OCI-LY1 (cell line): ENCODE measurements at regions not wholly inside any gene's neighbourhood (a gene's known extent, or its start where the extent isn't known, plus 50 kb on each side); places are given as distances from the start of the nearest gene placed in this dataset.
"Not testable (repeated sequence)": the region's sequence is repeated elsewhere in the genome, so short reads cannot be mapped to it uniquely, and the experiment has no call there.

Experiments
- H2AFZ ChIP-seq: fragments of 200-600 bp; sonication (generic), shearing (Covaris generic); 2 replicates; pipeline ENCODE4 v1.6.0; 2014; ENCODE audit warnings: antibody characterized with exemption, mild to moderate bottlenecking, low read length
- H3F3A ChIP-seq: fragments of 200-600 bp; sonication (generic), shearing (Covaris generic); 2 replicates; pipeline ENCODE4 v1.6.0; 2014; ENCODE audit warnings: mild to moderate bottlenecking, antibody characterized with exemption, low read length, moderate library complexity; ENCODE audit not compliant: insufficient read depth
- H3K27ac ChIP-seq: fragments of 200-600 bp; sonication (generic); 2 replicates; pipeline ENCODE4 v1.5.1; 2014; ENCODE audit warnings: low read length, mixed run types, mild to moderate bottlenecking, low read depth; ENCODE audit not compliant: poor library complexity, severe bottlenecking
- H3K27me3 ChIP-seq: fragments of 200-600 bp; sonication (generic); 2 replicates; pipeline ENCODE4 v1.6.0; 2014; ENCODE audit warnings: antibody characterized with exemption, mild to moderate bottlenecking, low read length, moderate library complexity; ENCODE audit not compliant: insufficient read depth
- H3K36me3 ChIP-seq: fragments of 200-600 bp; sonication (generic); 2 replicates; pipeline ENCODE4 v1.6.1; 2014; ENCODE audit warnings: mild to moderate bottlenecking, antibody characterized with exemption, low read length, moderate library complexity, mixed read lengths; ENCODE audit not compliant: insufficient read depth
- H3K4me1 ChIP-seq: fragments of 200-600 bp; sonication (generic); 2 replicates; pipeline ENCODE4 v1.5.1; 2014; ENCODE audit warnings: mild to moderate bottlenecking, low read length, moderate library complexity; ENCODE audit not compliant: insufficient read depth, severe bottlenecking
- H3K4me2 ChIP-seq: fragments of 200-600 bp; sonication (generic), shearing (Covaris generic); 2 replicates; pipeline ENCODE4 v1.6.1; 2014; ENCODE audit warnings: low read length
- H3K4me3 ChIP-seq: fragments of 200-600 bp; sonication (generic); 2 replicates; pipeline ENCODE4 v1.5.1; 2014; ENCODE audit warnings: low read length, low read depth, mild to moderate bottlenecking, mixed read lengths; ENCODE audit not compliant: poor library complexity, severe bottlenecking
- H3K79me2 ChIP-seq: fragments of 200-600 bp; shearing (Covaris generic); 2 replicates; pipeline ENCODE4 v1.6.1; 2016; ENCODE audit warnings: mixed run types, low read length, mixed read lengths; ENCODE audit not compliant: insufficient read depth
- H3K9ac ChIP-seq: fragments of 200-600 bp; sonication (generic), shearing (Covaris generic); 2 replicates; pipeline ENCODE4 v1.6.1; 2014; ENCODE audit warnings: mild to moderate bottlenecking, low read length, mixed read lengths
- H3K9me2 ChIP-seq: fragments of 200-600 bp; sonication (generic), shearing (Covaris generic); 2 replicates; pipeline ENCODE4 v1.6.1; 2014; ENCODE audit warnings: low read depth, mild to moderate bottlenecking, low read length, mixed read lengths
- H3K9me3 ChIP-seq: fragments of 200-600 bp; shearing (Covaris generic); 2 replicates; pipeline ENCODE4 v1.6.1; 2014; ENCODE audit warnings: low read length, mixed read lengths
- H4K20me1 ChIP-seq: fragments of 200-600 bp; sonication (generic), shearing (Covaris generic); 2 replicates; pipeline ENCODE4 v1.6.0; 2016; ENCODE audit warnings: mild to moderate bottlenecking, low read length; ENCODE audit not compliant: insufficient read depth
- EZH2 ChIP-seq: fragments of 200-600 bp; sonication (generic), shearing (Covaris generic); IDR thresholded peaks from 2 replicates; pipeline ENCODE4 v1.8.0; 2017; ENCODE audit warnings: borderline replicate concordance, mixed run types, mild to moderate bottlenecking, antibody characterized with exemption, low read length, moderate library complexity, mixed read lengths
- TF ChIP-seq, protein P1 (sequence below): fragments of 200-600 bp; sonication (generic), shearing (Covaris generic); IDR thresholded peaks from 2 replicates; pipeline ENCODE4 v1.5.1; 2017; ENCODE audit warnings: mild to moderate bottlenecking, antibody characterized with exemption, low read length, moderate library complexity, mixed read lengths

- Histone ChIP-seq H3K4me2 (no peak overlapping the region), H3K9ac (no peak overlapping the region), H3K9me2 (no peaks in the 10 kb centered on the region), H3K4me3 (no peak overlapping the region), H3K9me3 (no peaks in the 10 kb centered on the region), H3F3A (no peaks in the 10 kb centered on the region), H3K27me3 (no peaks in the 10 kb centered on the region), H3K36me3 (no peaks in the 10 kb centered on the region), H3K27ac (no peak overlapping the region), H3K79me2 (no peaks in the 10 kb centered on the region), H2AFZ (no peak overlapping the region), H4K20me1 (no peaks in the 10 kb centered on the region), H3K4me1 (no peaks in the 10 kb centered on the region)
- no peak for TF ChIP-seq EZH2
- TF ChIP-seq, protein P1, sequence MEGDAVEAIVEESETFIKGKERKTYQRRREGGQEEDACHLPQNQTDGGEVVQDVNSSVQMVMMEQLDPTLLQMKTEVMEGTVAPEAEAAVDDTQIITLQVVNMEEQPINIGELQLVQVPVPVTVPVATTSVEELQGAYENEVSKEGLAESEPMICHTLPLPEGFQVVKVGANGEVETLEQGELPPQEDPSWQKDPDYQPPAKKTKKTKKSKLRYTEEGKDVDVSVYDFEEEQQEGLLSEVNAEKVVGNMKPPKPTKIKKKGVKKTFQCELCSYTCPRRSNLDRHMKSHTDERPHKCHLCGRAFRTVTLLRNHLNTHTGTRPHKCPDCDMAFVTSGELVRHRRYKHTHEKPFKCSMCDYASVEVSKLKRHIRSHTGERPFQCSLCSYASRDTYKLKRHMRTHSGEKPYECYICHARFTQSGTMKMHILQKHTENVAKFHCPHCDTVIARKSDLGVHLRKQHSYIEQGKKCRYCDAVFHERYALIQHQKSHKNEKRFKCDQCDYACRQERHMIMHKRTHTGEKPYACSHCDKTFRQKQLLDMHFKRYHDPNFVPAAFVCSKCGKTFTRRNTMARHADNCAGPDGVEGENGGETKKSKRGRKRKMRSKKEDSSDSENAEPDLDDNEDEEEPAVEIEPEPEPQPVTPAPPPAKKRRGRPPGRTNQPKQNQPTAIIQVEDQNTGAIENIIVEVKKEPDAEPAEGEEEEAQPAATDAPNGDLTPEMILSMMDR: no peak
Observed at GRCh38 chr4:92246384-92246783, 57.4 kb upstream of the GRID2 start.

GRCh38 chr4:92249541-92249940 lies 54.2 kb upstream of the GRID2 start:
- TF ChIP-seq, protein P1: no peak
- TF ChIP-seq EZH2: no peak
- Histone ChIP-seq H3K79me2 (no peaks in the 10 kb centered on the region), H3F3A (no peaks in the 10 kb centered on the region), H3K9me3 (no peaks in the 10 kb centered on the region), H4K20me1 (no peaks in the 10 kb centered on the region), H3K27ac (no peak overlapping the region), H3K4me1 (no peaks in the 10 kb centered on the region), H2AFZ (no peak overlapping the region), H3K9me2 (no peaks in the 10 kb centered on the region), H3K36me3 (no peaks in the 10 kb centered on the region), H3K27me3 (no peaks in the 10 kb centered on the region), H3K4me2 (no peak overlapping the region), H3K9ac (no peak overlapping the region), H3K4me3 (no peak overlapping the region)

DNA sequence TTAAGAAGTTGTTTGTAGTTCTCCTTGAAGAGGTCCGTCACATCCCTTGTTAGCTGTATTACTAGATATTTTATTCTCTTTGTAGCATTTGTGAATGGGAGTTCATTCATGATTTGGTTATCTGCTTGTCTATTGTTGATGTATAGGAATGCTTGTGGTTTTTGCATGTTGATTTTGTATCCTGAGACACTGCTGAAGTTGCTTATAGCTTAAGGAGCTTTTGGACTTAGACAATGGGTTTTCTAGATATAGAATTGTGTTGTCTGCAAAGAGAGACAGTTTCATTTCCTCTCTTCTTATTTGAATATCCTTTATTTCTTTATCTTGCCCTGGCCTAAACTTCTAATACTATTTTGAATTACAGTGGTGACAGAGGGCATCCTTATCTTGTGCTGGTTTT lies 52.1 kb upstream of the GRID2 start:
- TF ChIP-seq, protein P1: no peak
- TF ChIP-seq EZH2: no peak

GRCh38 chr4:92252358-92252757 lies 51.4 kb upstream of the GRID2 start:
- not testable (repeated sequence) for H3F3A ChIP-seq, H3K79me2 ChIP-seq, H2AFZ ChIP-seq, H3K9ac ChIP-seq, H3K27ac ChIP-seq, H3K9me2 ChIP-seq, H3K4me1 ChIP-seq, H3K9me3 ChIP-seq, H3K27me3 ChIP-seq, H3K4me2 ChIP-seq, H3K4me3 ChIP-seq, H3K36me3 ChIP-seq, H4K20me1 ChIP-seq

More for the DNA sequence above, 52.1 kb upstream of the GRID2 start:
- H3K27ac ChIP-seq: no peak overlapping the region
- no peaks in the 10 kb centered on the region for H3K79me2 ChIP-seq
- H2AFZ ChIP-seq: no peak overlapping the region
- H3K9me3 ChIP-seq: no peaks in the 10 kb centered on the region
- no peak overlapping the region for H3K4me2 ChIP-seq
- H3K36me3 ChIP-seq: no peaks in the 10 kb centered on the region
- H3K4me1 ChIP-seq: no peaks in the 10 kb centered on the region
- H3K4me3 ChIP-seq: no peak overlapping the region
- H3K9ac ChIP-seq: no peak overlapping the region
- no peaks in the 10 kb centered on the region for H3F3A ChIP-seq
- no peaks in the 10 kb centered on the region for H4K20me1 ChIP-seq
- H3K9me2 ChIP-seq: no peaks in the 10 kb centered on the region
- no peaks in the 10 kb centered on the region for H3K27me3 ChIP-seq
